ENCODE measurements at regions not wholly inside any gene's neighbourhood (a gene's known extent, or its start where the extent isn't known, plus 50 kb on each side); places are given as distances from the start of the nearest gene placed in this dataset.

- H3K27me3 ChIP-seq (ENCODE audit: insufficient read depth, low read depth, low read length): no peaks in the 10 kb centered on the region
- H4K20me1 ChIP-seq (ENCODE audit: insufficient read depth): no peaks in the 10 kb centered on the region
- no peak overlapping the region for H3K4me2 ChIP-seq (ENCODE audit: low read length)
- H3K27ac ChIP-seq (ENCODE audit: low read length): no peak overlapping the region
- H3K9ac ChIP-seq (ENCODE audit: low read length): no peak overlapping the region
- no peaks in the 10 kb centered on the region for H3K9me2 ChIP-seq (ENCODE audit: insufficient read depth, low read length)
- H3K4me3 ChIP-seq (ENCODE audit: low read length): no peak overlapping the region
- H3K9me3 ChIP-seq (ENCODE audit: low read length): no peaks in the 10 kb centered on the region
- TF ChIP-seq EZH2 (IDR thresholded peaks at IDR 0.05; ENCODE audit: borderline replicate concordance, insufficient read depth, low read length, poor library complexity, severe bottlenecking) (no peak), CTCF (IDR thresholded peaks at IDR 0.05; ENCODE audit: poor library complexity, severe bottlenecking) (no peak), RAD21 (conservative IDR thresholded peaks at IDR 0.05) (no peak), SMC3 (conservative IDR thresholded peaks at IDR 0.05; ENCODE audit: poor library complexity) (no peak), EP300 (conservative IDR thresholded peaks at IDR 0.05; ENCODE audit: poor library complexity, severe bottlenecking) (no peak), TAF1 (IDR thresholded peaks at IDR 0.05; ENCODE audit: low read depth) (no peak), POLR2AphosphoS5 (IDR thresholded peaks at IDR 0.05) (no peak), REST (IDR thresholded peaks at IDR 0.05; ENCODE audit: borderline replicate concordance) (no peak), MXI1 (conservative IDR thresholded peaks at IDR 0.05; ENCODE audit: poor library complexity, severe bottlenecking) (no peak)
- no peaks in the 10 kb centered on the region for H3K79me2 ChIP-seq (replicated peaks; ENCODE audit: insufficient read depth, low read length)
- H2AFZ ChIP-seq (ENCODE audit: low read depth, low read length): no peak overlapping the region
- no peaks in the 10 kb centered on the region for H3F3A ChIP-seq (ENCODE audit: insufficient read depth, low read length, poor library complexity, severe bottlenecking)
- no peaks in the 10 kb centered on the region for H3K36me3 ChIP-seq (ENCODE audit: insufficient read depth, low read length)
These were observed 471.5 kb downstream of the CD109 start for GRCh38 chr6:74167511-74167910.

GRCh38 chr6:74166849-74167248, 470.8 kb downstream of the CD109 start:
- no peaks in the 10 kb centered on the region for H4K20me1 ChIP-seq (ENCODE audit: insufficient read depth)
- H2AFZ ChIP-seq (ENCODE audit: low read depth, low read length): no peak overlapping the region
- no peaks in the 10 kb centered on the region for H3K9me3 ChIP-seq (ENCODE audit: low read length)
- no peaks in the 10 kb centered on the region for H3K27me3 ChIP-seq (ENCODE audit: insufficient read depth, low read depth, low read length)
- no peaks in the 10 kb centered on the region for H3F3A ChIP-seq (ENCODE audit: insufficient read depth, low read length, poor library complexity, severe bottlenecking)
- no peaks in the 10 kb centered on the region for H3K9me2 ChIP-seq (ENCODE audit: insufficient read depth, low read length)
- no peak overlapping the region for H3K4me3 ChIP-seq (ENCODE audit: low read length)
- H3K4me2 ChIP-seq (ENCODE audit: low read length): no peak overlapping the region
- H3K27ac ChIP-seq (ENCODE audit: low read length): no peak overlapping the region
- TF ChIP-seq MXI1 (conservative IDR thresholded peaks at IDR 0.05; ENCODE audit: poor library complexity, severe bottlenecking): no peak
- TF ChIP-seq EP300 (conservative IDR thresholded peaks at IDR 0.05; ENCODE audit: poor library complexity, severe bottlenecking): no peak
- TF ChIP-seq SMC3 (conservative IDR thresholded peaks at IDR 0.05; ENCODE audit: poor library complexity): no peak
- TF ChIP-seq RAD21 (conservative IDR thresholded peaks at IDR 0.05): no peak
- TF ChIP-seq REST (IDR thresholded peaks at IDR 0.05; ENCODE audit: borderline replicate concordance): no peak
- no peak for TF ChIP-seq TAF1 (IDR thresholded peaks at IDR 0.05; ENCODE audit: low read depth)
- no peak for TF ChIP-seq POLR2AphosphoS5 (IDR thresholded peaks at IDR 0.05)
- TF ChIP-seq CTCF (IDR thresholded peaks at IDR 0.05; ENCODE audit: poor library complexity, severe bottlenecking): no peak
- TF ChIP-seq EZH2 (IDR thresholded peaks at IDR 0.05; ENCODE audit: borderline replicate concordance, insufficient read depth, low read length, poor library complexity, severe bottlenecking): no peak
- no peaks in the 10 kb centered on the region for H3K36me3 ChIP-seq (ENCODE audit: insufficient read depth, low read length)
- H3K9ac ChIP-seq (ENCODE audit: low read length): no peak overlapping the region
- no peaks in the 10 kb centered on the region for H3K79me2 ChIP-seq (replicated peaks; ENCODE audit: insufficient read depth, low read length)

Data from neural cell (in vitro differentiated cells).